GM19035 (cell line): ENCODE measurements at regions not wholly inside any gene's neighbourhood (a gene's known extent, or its start where the extent isn't known, plus 50 kb on each side); places are given as distances from the start of the nearest gene placed in this dataset.
"Not testable (repeated sequence)": the region's sequence is repeated elsewhere in the genome, so short reads cannot be mapped to it uniquely, and the experiment has no call there.

Experiments used
- ATAC-seq: cut with Tn5 transposase; IDR thresholded peaks from one replicate; pipeline ENCODE4 v1.9.1; 2021; ENCODE audit not compliant: unreplicated experiment

GRCh38 chr21:6060054-6060681 lies 4461.2 kb upstream of the TPTE start:
- not testable (repeated sequence) for ATAC-seq

GRCh38 chr21:6066320-6066985 lies 4454.9 kb upstream of the TPTE start:
- ATAC-seq: not testable (repeated sequence)

- ATAC-seq: not testable (repeated sequence)
Observed at GRCh38 chr21:6068098-6068831, 4453.1 kb upstream of the TPTE start.

- not testable (repeated sequence) for ATAC-seq
Observed at GRCh38 chr21:6070213-6070612, 4451.2 kb upstream of the TPTE start.

- ATAC-seq: not testable (repeated sequence)
Observed at GRCh38 chr21:6072691-6073090, 4448.7 kb upstream of the TPTE start.

- ATAC-seq: not testable (repeated sequence)
Observed at GRCh38 chr21:6073993-6074705, 4447.2 kb upstream of the TPTE start.

GRCh38 chr21:6074935-6075334 lies 4446.4 kb upstream of the TPTE start:
- not testable (repeated sequence) for ATAC-seq

- not testable (repeated sequence) for ATAC-seq
Observed at GRCh38 chr21:6075627-6076208, 4445.7 kb upstream of the TPTE start.

GRCh38 chr21:6077358-6077757 lies 4444.0 kb upstream of the TPTE start:
- not testable (repeated sequence) for ATAC-seq

- ATAC-seq: not testable (repeated sequence)
Observed at GRCh38 chr21:6078902-6079301, 4442.5 kb upstream of the TPTE start.

- not testable (repeated sequence) for ATAC-seq
Observed at GRCh38 chr21:6080941-6081655, 4440.3 kb upstream of the TPTE start.

GRCh38 chr21:6082166-6082565 lies 4439.2 kb upstream of the TPTE start:
- ATAC-seq: not testable (repeated sequence)

- not testable (repeated sequence) for ATAC-seq
Observed at GRCh38 chr21:6083574-6084120, 4437.7 kb upstream of the TPTE start.

GRCh38 chr21:6086038-6086437 lies 4435.3 kb upstream of the TPTE start:
- ATAC-seq: not testable (repeated sequence)

GRCh38 chr21:6087579-6088178 lies 4433.7 kb upstream of the TPTE start:
- ATAC-seq: not testable (repeated sequence)

GRCh38 chr21:6090286-6090908 lies 4431.0 kb upstream of the TPTE start:
- not testable (repeated sequence) for ATAC-seq

- ATAC-seq: not testable (repeated sequence)
Observed at GRCh38 chr21:6091335-6092027, 4429.9 kb upstream of the TPTE start.

GRCh38 chr21:6092401-6092800 lies 4429.0 kb upstream of the TPTE start:
- not testable (repeated sequence) for ATAC-seq
